ENCODE measurements at regions not wholly inside any gene's neighbourhood (a gene's known extent, or its start where the extent isn't known, plus 50 kb on each side); places are given as distances from the start of the nearest gene placed in this dataset.
"Not testable (repeated sequence)": the region's sequence is repeated elsewhere in the genome, so short reads cannot be mapped to it uniquely, and the experiment has no call there.

DNA sequence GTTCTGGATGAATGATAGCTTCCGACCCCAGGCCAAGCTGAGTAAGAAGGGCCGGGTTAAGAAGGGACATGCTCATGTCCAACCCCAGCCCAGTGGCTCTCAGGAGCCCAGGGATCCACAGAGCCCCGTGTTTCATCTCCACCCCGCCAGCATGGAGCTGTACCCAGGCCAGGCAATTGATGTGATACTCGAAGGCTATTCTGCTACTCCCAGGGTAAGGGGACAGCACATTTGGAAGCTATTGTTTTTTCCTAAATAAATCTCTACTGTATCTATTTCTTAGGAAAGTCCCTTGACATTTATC, 255.0 kb upstream of the NBPF12 start:
- ATAC-seq; H3K36me3 ChIP-seq; H3K4me3 ChIP-seq; H3K4me1 ChIP-seq; H3K27me3 ChIP-seq; H3K9me3 ChIP-seq; intact Hi-C loops (cut with DNase I); DNase-seq; H3K27ac ChIP-seq: not testable (repeated sequence)
- WGBS, 4 donors, result 61 to 84% methylated on average over 2 of the region's 5 CpGs; no CpG with 5 or more reads in 2 of the 4 donors

DNA sequence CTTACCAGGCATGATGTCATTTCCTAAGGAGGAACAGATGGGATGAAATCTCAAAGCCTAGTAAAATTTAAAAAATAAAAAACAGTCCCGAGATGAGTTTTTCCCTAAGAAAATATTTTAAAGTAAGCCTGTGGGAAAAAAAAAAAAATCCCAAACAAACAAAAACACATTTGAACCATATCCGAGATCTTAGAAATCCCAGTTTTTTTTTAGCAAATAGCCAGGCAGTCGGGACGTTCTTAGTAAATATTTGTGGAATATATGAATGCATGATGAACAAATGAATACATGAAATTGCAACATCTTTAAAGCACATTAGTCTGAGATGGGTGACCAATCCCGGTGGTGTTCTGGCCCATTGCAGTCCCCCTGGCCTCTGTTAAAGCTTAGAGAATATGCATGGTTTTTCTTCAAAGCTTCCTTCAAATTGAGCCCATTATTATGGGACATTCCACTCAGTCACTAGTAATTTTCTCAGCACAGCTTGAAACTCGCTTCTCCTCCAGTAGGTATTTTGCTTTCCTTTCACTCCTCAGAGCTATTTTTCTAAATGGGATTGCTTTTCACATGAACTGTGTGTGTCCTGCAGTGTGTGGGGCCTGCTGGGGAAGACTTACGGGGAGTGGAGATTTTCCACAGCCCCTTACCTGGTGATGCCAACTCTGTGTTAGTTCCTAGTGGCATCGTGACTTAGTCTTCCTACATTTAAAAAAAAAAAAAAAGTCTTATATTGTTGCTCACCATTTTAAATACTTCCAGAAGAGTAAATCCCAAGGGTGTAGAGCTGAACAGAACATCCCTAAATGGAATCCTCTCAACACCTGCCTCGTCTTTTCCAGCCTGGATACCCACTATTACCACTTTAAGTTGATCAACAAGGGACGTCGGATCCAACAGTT, 255.6 kb upstream of the NBPF12 start:
- H3K27ac ChIP-seq; H3K36me3 ChIP-seq; H3K4me1 ChIP-seq; H3K27me3 ChIP-seq; H3K4me3 ChIP-seq; H3K9me3 ChIP-seq; ATAC-seq; intact Hi-C loops (cut with DNase I); DNase-seq: not testable (repeated sequence)
- 0 to 60% (median 58%) methylated on average over 1 to 7 of the region's 11 CpGs for WGBS, 4 donors

DNA sequence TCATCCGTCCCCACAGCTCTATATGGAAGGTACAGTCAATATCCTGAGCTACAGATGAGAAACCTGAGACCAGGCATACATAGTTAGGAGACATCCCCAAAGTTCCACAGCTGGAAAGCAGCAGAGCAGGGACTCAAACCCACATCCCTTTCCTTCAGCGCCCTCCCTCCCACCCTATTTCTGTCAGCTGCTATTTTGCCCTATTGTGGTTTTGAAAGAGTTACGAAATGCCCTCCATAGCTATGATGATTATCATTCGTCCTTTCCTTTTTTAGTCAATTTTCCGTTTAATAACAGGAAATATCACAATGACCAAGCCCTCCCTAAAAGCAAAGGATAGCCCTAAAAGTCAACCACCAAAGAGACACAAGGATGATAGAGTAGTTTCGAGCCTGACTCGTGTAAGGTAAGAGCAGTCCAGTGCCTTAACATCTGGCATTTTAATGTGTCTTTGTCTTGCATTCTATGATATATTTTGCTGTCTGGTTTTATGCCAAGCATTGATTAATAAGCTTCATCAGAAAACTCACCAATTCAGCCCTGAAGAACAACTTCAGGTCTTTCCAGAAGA, 264.3 kb upstream of the NBPF12 start:
- not testable (repeated sequence) for H3K9me3 ChIP-seq
- 51 to 69% (median 65%) methylated on average over 7 of the region's 7 CpGs for WGBS, 4 donors

DNA sequence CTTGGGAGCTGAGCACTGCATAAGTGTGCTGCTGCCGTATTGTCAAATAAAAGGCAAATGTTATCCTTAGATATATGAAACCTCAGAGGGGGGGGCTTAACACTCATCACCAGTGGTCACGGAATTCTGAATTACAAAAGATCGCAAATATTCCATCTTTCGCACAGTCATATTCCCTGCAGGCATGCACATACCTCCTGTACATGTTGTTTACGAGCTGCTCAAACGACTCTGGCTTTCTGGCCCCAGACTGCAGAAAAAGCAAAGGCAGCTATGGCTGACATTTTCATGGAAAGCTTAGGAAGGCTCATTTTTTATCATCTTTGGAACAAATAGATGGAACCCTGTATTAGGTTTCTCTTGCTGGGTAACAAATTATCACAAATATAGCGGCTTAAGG, 265.5 kb upstream of the NBPF12 start:
- 59 to 82% (median 78%) methylated on average over 2 to 7 of the region's 7 CpGs for whole genome bisulfite sequencing, 4 donors
- DNase-seq; H3K4me3 ChIP-seq; H3K27me3 ChIP-seq; H3K4me1 ChIP-seq; ATAC-seq; H3K9me3 ChIP-seq; intact Hi-C loops (cut with DNase I); H3K36me3 ChIP-seq; H3K27ac ChIP-seq: not testable (repeated sequence)

More for the DNA sequence above, 264.3 kb upstream of the NBPF12 start:
- intact Hi-C loops (cut with DNase I); H3K27ac ChIP-seq; H3K36me3 ChIP-seq; ATAC-seq; H3K4me3 ChIP-seq; DNase-seq; H3K4me1 ChIP-seq; H3K27me3 ChIP-seq: not testable (repeated sequence)

DNA sequence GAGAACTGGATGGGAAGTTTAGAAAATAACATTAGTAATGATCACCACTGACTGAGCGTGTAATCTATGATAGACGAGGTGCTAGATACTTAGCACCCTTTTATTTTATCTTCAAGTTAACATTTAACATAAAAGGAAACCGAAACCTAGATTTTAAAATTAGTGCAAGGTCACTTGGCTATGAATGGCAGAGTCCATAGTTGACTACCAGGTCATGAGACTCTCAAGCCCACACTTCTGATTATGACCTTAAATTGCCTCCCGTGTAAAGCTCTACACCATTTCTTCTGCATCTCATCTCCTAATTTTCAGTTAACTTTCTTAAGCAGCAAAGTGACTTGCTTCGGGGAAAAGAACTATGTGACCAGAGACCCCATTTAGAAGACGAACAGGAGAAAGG, 266.5 kb upstream of the NBPF12 start:
- H3K4me3 ChIP-seq; H3K27me3 ChIP-seq; H3K36me3 ChIP-seq; DNase-seq; H3K4me1 ChIP-seq; H3K9me3 ChIP-seq; intact Hi-C loops (cut with DNase I): not testable (repeated sequence)
- ATAC-seq, result peak in 3 of 4 donors; percentile 12 to 47 (median 30)
- 54 to 73% (median 67%) methylated on average over 3 to 6 of the region's 6 CpGs for WGBS, 4 donors
- H3K27ac ChIP-seq, result peak overlapping the region in 5 of 12 donors; percentile 54 to 71 (median 55)

DNA sequence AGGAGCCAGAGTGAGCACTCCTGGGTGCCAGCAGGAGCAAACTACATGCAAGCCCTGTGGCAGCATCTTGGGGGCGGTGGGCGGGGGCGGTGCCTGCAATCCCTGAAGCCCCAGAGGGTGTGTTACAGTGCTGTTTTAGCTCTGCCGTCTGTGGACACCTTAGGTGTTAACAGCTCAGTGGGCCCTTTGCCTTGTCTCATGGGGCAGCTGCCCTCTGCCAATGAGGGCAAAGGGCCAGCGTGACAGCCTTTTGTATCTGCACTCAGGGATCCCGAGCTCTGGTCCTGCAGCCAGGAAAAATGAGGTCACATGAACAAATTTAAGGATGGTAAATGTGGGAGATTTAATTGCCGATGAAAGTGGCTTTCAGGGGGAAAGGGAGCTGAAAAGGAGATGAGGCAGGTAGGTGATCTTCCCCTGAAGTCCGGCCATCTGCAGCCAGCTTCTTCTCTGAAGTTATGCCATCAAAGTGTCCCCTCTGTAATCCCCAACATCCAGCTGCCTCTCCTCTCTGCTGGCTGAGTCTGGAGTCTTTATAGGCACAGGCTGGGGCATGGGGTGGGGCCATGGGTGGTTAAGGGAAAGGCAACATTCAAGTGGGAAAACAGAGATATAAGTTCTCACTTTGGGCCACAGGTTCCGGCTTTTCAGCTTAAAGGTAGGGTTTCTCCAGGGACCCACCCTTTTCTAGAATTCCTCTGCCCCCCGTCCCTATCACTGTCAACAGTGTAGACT, 267.1 kb upstream of the NBPF12 start:
- peak; percentile 91 to 97 (median 96) for ATAC-seq
- H3K9me3 ChIP-seq; H3K4me1 ChIP-seq; H3K36me3 ChIP-seq; H3K4me3 ChIP-seq; intact Hi-C loops (cut with DNase I); H3K27me3 ChIP-seq: not testable (repeated sequence)
- DNase-seq, result peak; percentile 51 to 86 (median 59)
- peak overlapping the region in 5 of 12 donors; percentile 54 to 71 (median 55) for H3K27ac ChIP-seq
- 46 to 58% (median 54%) methylated on average over 7 to 10 of the region's 10 CpGs for WGBS, 4 donors

DNA sequence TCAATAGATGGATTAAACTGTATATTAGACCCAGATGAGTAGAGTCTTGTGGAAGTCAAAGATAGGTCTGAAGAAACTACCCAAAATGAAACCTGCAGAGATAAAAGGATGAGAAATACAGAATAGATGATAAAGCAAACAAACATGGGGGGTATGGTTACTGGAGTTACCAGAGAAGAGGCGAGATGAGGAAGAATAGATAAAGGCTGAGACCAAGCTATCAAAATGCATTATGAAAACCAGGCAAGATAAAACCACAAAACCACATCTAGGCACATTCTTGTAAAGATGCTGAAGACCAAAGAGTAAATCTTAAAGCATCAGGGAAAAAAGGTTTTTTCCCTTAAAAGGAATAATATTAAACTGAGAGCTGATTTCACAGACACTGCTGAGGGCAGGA, 271.8 kb upstream of the NBPF12 start:
- intact Hi-C loops (cut with DNase I); H3K4me1 ChIP-seq; H3K4me3 ChIP-seq; H3K27me3 ChIP-seq; DNase-seq; H3K27ac ChIP-seq; H3K36me3 ChIP-seq; ATAC-seq; H3K9me3 ChIP-seq: not testable (repeated sequence)
- WGBS, 4 donors, result 73 to 83% methylated on average over 1 of the region's 1 CpG; no CpG with 5 or more reads in 2 of the 4 donors

DNA sequence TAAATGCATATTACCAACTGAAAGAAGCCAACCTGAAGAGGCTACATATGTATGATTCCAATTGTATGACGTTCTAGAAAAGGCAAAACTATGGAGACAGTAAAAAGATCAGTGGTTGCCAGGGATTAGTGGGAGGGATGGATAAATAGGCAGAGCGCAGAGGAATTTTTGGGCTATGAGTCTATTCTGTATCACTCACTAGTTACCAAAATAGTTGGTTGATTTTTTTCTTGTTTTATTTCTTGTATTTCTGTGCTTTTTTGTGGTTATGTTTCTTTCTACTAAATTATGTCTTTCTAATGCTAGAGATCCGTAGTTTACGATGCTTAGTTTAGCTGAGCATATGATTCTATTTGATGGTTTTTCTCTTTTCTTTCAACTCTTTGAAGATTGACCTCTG, 277.9 kb upstream of the NBPF12 start:
- H3K27ac ChIP-seq; H3K4me3 ChIP-seq; intact Hi-C loops (cut with DNase I); H3K36me3 ChIP-seq; DNase-seq; H3K9me3 ChIP-seq; H3K4me1 ChIP-seq; ATAC-seq; H3K27me3 ChIP-seq: not testable (repeated sequence)
- WGBS, 4 donors, result 83 to 93% (median 90%) methylated on average over 3 to 4 of the region's 4 CpGs

DNA sequence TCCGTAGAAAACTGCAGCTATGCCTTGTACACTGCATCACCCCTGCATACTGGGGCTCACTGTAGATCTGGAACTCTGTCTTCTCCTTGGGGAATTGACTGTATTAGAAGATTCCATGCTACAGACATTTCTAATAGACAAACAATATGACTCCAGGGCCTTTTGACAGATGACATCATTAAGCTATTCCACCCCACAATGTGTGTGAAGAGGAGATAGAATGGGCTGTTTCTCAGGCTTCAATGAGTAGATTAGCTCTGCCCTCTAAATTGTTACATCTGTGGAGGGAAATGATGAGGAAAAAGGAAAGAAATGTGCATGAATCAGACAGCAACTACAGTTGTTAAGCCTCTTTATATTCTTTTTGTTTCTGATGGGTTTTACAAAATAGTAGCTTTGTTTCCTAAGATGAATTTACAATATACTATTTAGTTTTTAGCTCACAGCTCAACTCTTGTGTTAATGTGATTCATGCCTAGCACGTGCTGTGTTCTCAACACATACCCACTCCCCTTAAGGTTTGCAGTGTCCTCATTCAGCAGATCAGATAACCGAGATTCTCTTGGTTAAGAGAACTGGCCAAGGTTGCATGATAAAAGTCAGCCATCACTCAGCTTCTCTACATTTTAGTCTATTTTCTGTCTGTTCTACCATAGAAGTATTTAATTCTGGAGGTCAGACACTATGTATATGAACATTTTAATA, 281.6 kb upstream of the NBPF12 start:
- H3K9me3 ChIP-seq; H3K4me3 ChIP-seq; intact Hi-C loops (cut with DNase I); H3K4me1 ChIP-seq; H3K27ac ChIP-seq; H3K27me3 ChIP-seq; H3K36me3 ChIP-seq; DNase-seq; ATAC-seq: not testable (repeated sequence)
- WGBS, 4 donors, result 56 to 71% methylated on average over 3 of the region's 3 CpGs; no CpG with 5 or more reads in 2 of the 4 donors

DNA sequence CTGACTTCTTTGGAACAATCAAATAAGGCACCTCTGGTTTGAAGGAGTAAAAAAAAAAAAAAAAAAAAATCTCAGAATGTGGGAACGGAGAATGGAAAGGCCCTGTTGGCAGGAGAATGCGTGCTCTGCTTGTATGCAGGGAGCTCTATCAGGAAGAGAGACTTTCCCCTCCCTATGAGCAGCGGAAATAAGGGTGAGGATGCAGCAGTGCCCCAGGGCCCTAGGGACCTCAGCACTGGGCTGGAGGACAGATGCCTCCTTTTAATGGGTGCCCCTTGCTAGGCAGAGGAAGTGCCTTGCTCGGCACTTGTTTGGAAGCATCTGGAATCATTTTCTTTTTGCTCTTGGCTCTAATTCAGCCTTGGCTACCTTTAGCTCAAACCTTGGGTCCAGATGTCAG, 283.4 kb upstream of the NBPF12 start:
- DNase-seq; H3K4me1 ChIP-seq; intact Hi-C loops (cut with DNase I); ATAC-seq; H3K9me3 ChIP-seq; H3K27ac ChIP-seq; H3K4me3 ChIP-seq; H3K27me3 ChIP-seq; H3K36me3 ChIP-seq: not testable (repeated sequence)
- 30 to 62% (median 57%) methylated on average over 3 to 4 of the region's 4 CpGs for WGBS, 4 donors
